GM18502 (cell line): ENCODE measurements at regions not wholly inside any gene's neighbourhood (a gene's known extent, or its start where the extent isn't known, plus 50 kb on each side); places are given as distances from the start of the nearest gene placed in this dataset.
A peak's percentile ranks its signal among the peaks of the same experiment; 100 is the strongest.
"Not testable (repeated sequence)": the region's sequence is repeated elsewhere in the genome, so short reads cannot be mapped to it uniquely, and the experiment has no call there.

Source experiments
- ATAC-seq: cut with Tn5 transposase; IDR thresholded peaks from one replicate; pipeline ENCODE4 v1.9.1; 2021; ENCODE audit warnings: mild to moderate bottlenecking; ENCODE audit not compliant: unreplicated experiment, poor library complexity

- ATAC-seq = no peak
These were observed 99.4 kb upstream of the FNDC3A start for GRCh38 chr13:48876289-48876688.

- ATAC-seq = no peak
These were observed 96.3 kb upstream of the FNDC3A start for GRCh38 chr13:48879432-48879831.

- ATAC-seq = no peak
These were observed 95.9 kb upstream of the FNDC3A start for GRCh38 chr13:48879854-48880253.

GRCh38 chr13:48883786-48884185 lies 91.9 kb upstream of the FNDC3A start:
- not testable (repeated sequence) for ATAC-seq

- no peak for ATAC-seq
These were observed 90.7 kb upstream of the FNDC3A start for GRCh38 chr13:48885027-48885395.

- ATAC-seq = no peak
These were observed 87.1 kb upstream of the FNDC3A start for GRCh38 chr13:48888613-48889012.

- ATAC-seq = no peak
These were observed 85.3 kb upstream of the FNDC3A start for GRCh38 chr13:48890391-48890790.

GRCh38 chr13:48891586-48891985 lies 84.1 kb upstream of the FNDC3A start:
- no peak for ATAC-seq

GRCh38 chr13:48892053-48892687 lies 83.5 kb upstream of the FNDC3A start:
- peak; percentile 94 for ATAC-seq

- no peak for ATAC-seq
These were observed 83.0 kb upstream of the FNDC3A start for GRCh38 chr13:48892688-48893075.

GRCh38 chr13:48896312-48896711 lies 79.4 kb upstream of the FNDC3A start:
- no peak for ATAC-seq

- no peak for ATAC-seq
These were observed 73.9 kb upstream of the FNDC3A start for GRCh38 chr13:48901781-48902180.

- no peak for ATAC-seq
These were observed 73.3 kb upstream of the FNDC3A start for GRCh38 chr13:48902368-48902767.

GRCh38 chr13:48904668-48905290 lies 70.9 kb upstream of the FNDC3A start:
- ATAC-seq = no peak

GRCh38 chr13:48906200-48906599 lies 69.5 kb upstream of the FNDC3A start:
- no peak for ATAC-seq

GRCh38 chr13:48908381-48909055 lies 67.2 kb upstream of the FNDC3A start:
- no peak for ATAC-seq

- ATAC-seq = no peak
These were observed 66.7 kb upstream of the FNDC3A start for GRCh38 chr13:48909056-48909389.

- no peak for ATAC-seq
These were observed 65.0 kb upstream of the FNDC3A start for GRCh38 chr13:48910686-48911085.

- no peak for ATAC-seq
These were observed 56.0 kb upstream of the FNDC3A start for GRCh38 chr13:48919751-48920150.

GRCh38 chr13:48920730-48921129 lies 55.0 kb upstream of the FNDC3A start:
- ATAC-seq = no peak

GRCh38 chr13:48923376-48923775 lies 52.3 kb upstream of the FNDC3A start:
- no peak for ATAC-seq

- no peak for ATAC-seq
These were observed 50.7 kb upstream of the FNDC3A start for GRCh38 chr13:48925001-48925400.
